Mesodermal cell (in vitro differentiated cells): ENCODE measurements at regions not wholly inside any gene's neighbourhood (a gene's known extent, or its start where the extent isn't known, plus 50 kb on each side); places are given as distances from the start of the nearest gene placed in this dataset.
"Not testable (repeated sequence)": the region's sequence is repeated elsewhere in the genome, so short reads cannot be mapped to it uniquely, and the experiment has no call there.

Source experiments
- H3K27ac ChIP-seq: 2 replicates; pipeline ENCODE4 v1.7.0; 2013; ENCODE audit warnings: mild to moderate bottlenecking, low read depth, low read length, moderate library complexity; ENCODE audit not compliant: severe bottlenecking
- H3K36me3 ChIP-seq: 2 replicates; pipeline ENCODE4 v1.7.1; 2013; ENCODE audit warnings: mild to moderate bottlenecking, low read length, moderate library complexity; ENCODE audit not compliant: control insufficient read depth, insufficient read depth
- H3K4me1 ChIP-seq: one replicate; pipeline ENCODE4 v1.7.1; 2013; ENCODE audit warnings: mild to moderate bottlenecking, low read length; ENCODE audit not compliant: insufficient read depth, control insufficient read depth, poor library complexity, severe bottlenecking
- H3K4me3 ChIP-seq: 2 replicates; pipeline ENCODE4 v1.7.0; 2013; ENCODE audit warnings: low read length, control low read depth, mild to moderate bottlenecking; ENCODE audit not compliant: insufficient read depth, poor library complexity, severe bottlenecking; ENCODE audit errors: extremely low read depth
- H3K9me3 ChIP-seq: 2 replicates; pipeline ENCODE4 v1.7.1; 2013; ENCODE audit warnings: mild to moderate bottlenecking, low read length, moderate library complexity; ENCODE audit not compliant: control insufficient read depth
- WGBS, 2 experiments: methylation state at CpG; one replicate each; pipeline ENCODE4 v1.1.5; 2013; ENCODE audit warnings: missing lambda C conversion rate in 2 of 2; ENCODE audit not compliant: insufficient coverage in 2 of 2; 5-methylcytosine and 5-hydroxymethylcytosine counted together

DNA sequence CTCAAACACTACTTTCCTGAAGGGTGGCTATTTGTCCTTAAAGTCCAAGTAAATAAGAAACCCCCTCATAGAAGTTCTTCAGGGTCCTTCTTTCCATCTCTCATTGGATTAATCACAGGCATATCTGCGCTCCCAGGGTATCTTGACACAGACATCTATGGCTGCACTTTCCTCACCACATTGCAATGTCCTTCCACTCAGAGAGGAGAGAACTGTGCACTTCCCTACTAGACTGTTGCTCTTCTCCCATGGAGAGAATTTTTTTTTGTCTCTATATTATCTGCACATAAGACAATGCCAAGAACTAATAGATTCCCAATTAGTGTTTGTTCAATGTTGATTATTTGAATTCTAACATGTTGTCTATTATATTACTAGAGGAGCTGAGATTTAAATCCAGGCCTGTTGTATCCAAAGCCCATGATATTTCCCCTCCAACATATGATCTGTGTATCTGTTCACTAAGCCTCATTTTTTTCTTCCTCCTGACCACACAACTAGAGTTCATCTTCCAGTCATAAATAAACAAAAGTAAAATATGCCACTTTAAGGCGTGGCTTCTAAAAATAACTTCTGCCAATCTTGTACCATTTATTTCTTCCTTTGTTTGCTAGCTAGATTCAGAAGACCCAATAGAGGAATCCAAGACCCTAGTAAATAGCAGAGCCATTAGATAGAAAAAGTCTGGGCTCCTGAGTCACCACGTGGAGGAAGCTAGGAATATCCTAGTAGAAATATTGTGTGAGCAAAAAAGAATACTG, 61.5 kb upstream of the FAM241A start:
- H3K27ac ChIP-seq = peak overlapping the region; percentile 43
- H3K9me3 ChIP-seq = no peaks in the 10 kb centered on the region
- peaks cover 17% of the 10 kb centered on the region for H3K4me1 ChIP-seq
- H3K4me3 ChIP-seq = no peak overlapping the region
- no peaks in the 10 kb centered on the region for H3K36me3 ChIP-seq
- 80 to 100% methylated on average over 2 of the region's 3 CpGs for WGBS, 2 experiments

DNA sequence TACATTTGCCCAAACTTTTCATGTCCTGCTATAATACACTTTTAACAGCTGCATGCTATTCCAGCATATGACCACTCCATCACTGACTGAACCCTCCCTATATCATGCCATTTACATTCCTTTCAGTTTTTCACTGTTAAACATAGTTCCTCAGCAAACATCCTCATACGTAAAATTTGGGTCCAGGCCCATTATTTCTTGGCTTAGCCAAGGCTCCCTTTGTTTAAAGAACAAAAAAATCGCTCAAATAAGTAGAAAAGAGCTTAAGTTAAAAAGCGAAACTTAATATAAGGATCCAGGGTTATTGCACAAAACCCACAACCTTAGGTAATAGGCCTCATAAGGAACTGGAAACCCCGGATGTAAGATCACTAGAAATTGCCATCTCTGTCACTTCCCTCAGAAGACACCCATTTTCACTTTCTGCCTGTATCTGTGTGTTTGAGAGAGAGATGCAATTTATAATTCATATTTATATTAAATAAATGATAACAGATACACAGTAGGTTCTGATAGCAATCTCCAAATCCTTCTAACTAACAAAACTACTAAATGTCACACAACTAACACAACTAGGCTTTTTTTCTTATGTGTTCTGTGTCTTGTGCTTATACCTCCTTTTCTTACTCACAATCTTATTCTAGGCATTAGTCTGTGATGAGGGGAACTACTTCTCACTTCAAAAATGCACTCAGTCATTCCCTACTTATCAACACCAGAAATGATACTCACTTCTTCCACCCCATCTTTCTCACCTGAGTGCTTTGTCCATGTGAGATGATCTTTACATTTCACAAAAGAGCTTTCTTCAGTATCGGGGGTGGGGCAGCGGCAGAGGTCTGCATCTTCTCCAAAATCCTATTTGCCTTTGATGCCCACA, 59.9 kb upstream of the FAM241A start:
- WGBS, 2 experiments = 93 to 97% methylated on average over 3 to 4 of the region's 6 CpGs
- no peak overlapping the region for H3K27ac ChIP-seq
- no peaks in the 10 kb centered on the region for H3K9me3 ChIP-seq
- H3K4me1 ChIP-seq = peaks cover 17% of the 10 kb centered on the region
- no peak overlapping the region for H3K4me3 ChIP-seq
- no peaks in the 10 kb centered on the region for H3K36me3 ChIP-seq

GRCh38 chr4:112086036-112086434, 59.2 kb upstream of the FAM241A start:
- peak overlapping the region; percentile 1 for H3K4me3 ChIP-seq
- no peak overlapping the region for H3K27ac ChIP-seq
- no peaks in the 10 kb centered on the region for H3K36me3 ChIP-seq
- H3K9me3 ChIP-seq = no peaks in the 10 kb centered on the region
- peaks cover 17% of the 10 kb centered on the region for H3K4me1 ChIP-seq

GRCh38 chr4:112086661-112087060, 58.6 kb upstream of the FAM241A start:
- H3K9me3 ChIP-seq, H3K36me3 ChIP-seq, H3K27ac ChIP-seq, H3K4me3 ChIP-seq: not testable (repeated sequence)
- H3K4me1 ChIP-seq = peaks cover 17% of the 10 kb centered on the region
- WGBS, 2 experiments = 66 to 75% methylated on average over 9 to 15 of the region's 17 CpGs

DNA sequence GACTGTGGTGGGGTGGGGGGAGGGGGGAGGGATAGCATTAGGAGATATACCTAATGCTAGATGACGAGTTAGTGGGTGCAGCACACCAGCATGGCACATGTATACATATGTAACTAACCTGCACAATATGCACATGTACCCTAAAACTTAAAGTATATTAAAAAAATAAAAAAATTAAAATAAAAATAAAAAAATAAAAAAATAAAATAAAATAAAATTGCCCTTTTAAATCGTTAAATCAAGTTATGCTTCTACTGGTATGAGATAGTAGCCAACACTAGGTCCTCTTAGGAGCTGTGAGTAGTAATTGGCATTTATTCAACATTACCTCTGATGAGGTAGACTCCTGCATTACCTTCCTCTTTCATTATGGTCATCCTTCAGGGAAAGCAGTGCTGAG, 52.9 kb upstream of the FAM241A start:
- H3K36me3 ChIP-seq, H3K4me1 ChIP-seq, H3K4me3 ChIP-seq, H3K9me3 ChIP-seq, H3K27ac ChIP-seq: not testable (repeated sequence)
- no CpG with 5 or more reads among the region's 2 CpGs for WGBS, 2 experiments

DNA sequence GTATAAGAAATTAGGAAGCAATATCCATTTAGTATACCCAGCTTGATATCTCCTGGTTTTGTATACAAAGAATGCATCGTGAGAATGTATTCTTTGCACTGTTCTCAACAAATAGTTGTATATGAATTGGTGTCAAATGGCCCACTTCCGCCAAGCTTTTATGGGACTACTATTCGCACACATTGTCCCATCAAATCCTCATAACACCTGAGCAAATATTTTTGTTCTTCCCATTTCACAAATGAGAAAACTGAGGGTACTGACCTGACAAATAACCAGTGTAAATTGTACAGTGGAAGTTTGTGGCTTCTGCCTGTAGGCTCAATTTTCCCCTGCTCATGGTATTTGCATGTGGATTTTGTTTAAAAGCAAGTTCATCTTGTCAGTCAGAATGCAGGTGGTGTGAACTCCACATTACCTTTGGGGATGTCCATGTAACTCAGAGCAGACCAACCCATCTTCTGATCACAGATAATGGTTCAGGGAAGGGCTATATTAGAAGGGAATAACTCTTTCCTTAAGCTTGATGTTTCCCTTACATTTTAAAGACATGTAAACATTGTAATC, 51.5 kb upstream of the FAM241A start:
- Histone ChIP-seq H3K4me3 (no peak overlapping the region), H3K9me3 (no peaks in the 10 kb centered on the region), H3K36me3 (no peaks in the 10 kb centered on the region), H3K27ac (no peak overlapping the region), H3K4me1 (no peaks in the 10 kb centered on the region)
- no CpG with 5 or more reads among the region's 3 CpGs for WGBS, 2 experiments

DNA sequence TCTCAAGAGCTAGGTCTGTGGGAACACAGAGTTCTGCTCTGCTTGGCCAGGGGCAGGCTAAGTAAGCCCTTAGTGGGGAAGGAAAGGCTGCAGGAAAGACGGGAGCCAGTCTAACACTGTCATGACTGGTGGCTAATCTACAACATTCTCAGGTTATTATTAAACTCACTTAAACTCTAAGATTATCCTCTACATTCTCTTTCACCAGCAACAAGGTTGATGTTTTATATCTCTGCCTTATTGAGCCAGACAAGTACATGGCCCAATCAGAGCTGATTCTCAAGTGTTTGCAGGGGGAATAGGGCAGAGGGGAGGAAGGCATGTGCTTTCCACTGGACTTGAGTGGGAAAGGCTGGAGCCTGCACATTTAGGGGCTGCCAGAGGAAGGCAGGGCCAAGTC, 50.9 kb upstream of the FAM241A start:
- H3K4me3 ChIP-seq = no peak overlapping the region
- H3K9me3 ChIP-seq = no peaks in the 10 kb centered on the region
- no peaks in the 10 kb centered on the region for H3K4me1 ChIP-seq
- no peak overlapping the region for H3K27ac ChIP-seq
- WGBS, 2 experiments = 80% methylated on average over 1 of the region's 1 CpG; no CpG with 5 or more reads in 1 of the 2 experiments
- H3K36me3 ChIP-seq = no peaks in the 10 kb centered on the region
